Mammary epithelial cell (primary cell): ENCODE measurements at regions not wholly inside any gene's neighbourhood (a gene's known extent, or its start where the extent isn't known, plus 50 kb on each side); places are given as distances from the start of the nearest gene placed in this dataset.

Experiments
- CTCF ChIP-seq, 2 donors: IDR thresholded peaks in 1 of 2; conservative IDR thresholded peaks in 1 of 2; 2 replicates each; pipeline ENCODE4 v1.5.1; 2011 to 2012; ENCODE audit warnings: inconsistent platforms in 2 of 2, low read length in 2 of 2, mild to moderate bottlenecking in 2 of 2, control low read depth in 1 of 2, low read depth in 1 of 2; ENCODE audit not compliant: insufficient read depth in 1 of 2; ENCODE audit errors: extremely low read depth in 1 of 2
- EZH2 ChIP-seq: IDR thresholded peaks from 2 replicates; pipeline ENCODE4 v1.6.1; 2012; ENCODE audit warnings: low read length, inconsistent platforms, borderline replicate concordance

- TF ChIP-seq CTCF (conservative IDR thresholded peaks at IDR 0.05 in 1 of 2, IDR thresholded peaks at IDR 0.05 in 1 of 2; ENCODE audit: extremely low read depth in 1 of 2, insufficient read depth in 1 of 2, low read depth in 1 of 2, low read length in 2 of 2) (no peak), EZH2 (no peak)
Measured at GRCh38 chr14:65847075-65847847, 434.7 kb downstream of the FUT8 start.
